Breast epithelium (tissue), 4 donors: ENCODE measurements at regions not wholly inside any gene's neighbourhood (a gene's known extent, or its start where the extent isn't known, plus 50 kb on each side); places are given as distances from the start of the nearest gene placed in this dataset.

Experiments
- DNase-seq, 2 donors: peaks; one replicate each; pipeline ENCODE4 v3.0.0-alpha.2; 2019; ENCODE audit warnings: low spot score in 2 of 2
- H3K27ac ChIP-seq, 2 donors: fragments of 200-600 bp; sonication (generic) in 1 of 2; one replicate each; pipeline ENCODE4 v1.5.1; 2016 to 2019; ENCODE audit warnings: mild to moderate bottlenecking in 1 of 2
- H3K27me3 ChIP-seq, 2 donors: fragments of 200-600 bp; sonication (generic) in 1 of 2; one replicate each; pipeline versions ENCODE4 v1.5.1 to v1.6.0; 2017 to 2019; ENCODE audit warnings: control low read depth in 1 of 2, mild to moderate bottlenecking in 1 of 2
- H3K36me3 ChIP-seq: fragments of 200-600 bp; one replicate; pipeline ENCODE4 v1.5.1; 2019
- H3K4me1 ChIP-seq, 2 donors: fragments of 200-600 bp; sonication (generic); one replicate each; pipeline ENCODE4 v1.5.1; 2016 to 2019; ENCODE audit warnings: control low read depth in 1 of 2
- H3K4me3 ChIP-seq, 3 donors: fragments of 200-600 bp; sonication (generic); 1 replicate in 2 of 3; 2 replicates in 1 of 3; pipeline ENCODE4 v1.5.1; 2016 to 2019; ENCODE audit warnings: mild to moderate bottlenecking in 3 of 3, moderate library complexity in 2 of 3
- H3K9me3 ChIP-seq, 2 donors: fragments of 200-600 bp; sonication (generic) in 1 of 2; one replicate each; pipeline ENCODE4 v1.5.1; 2016 to 2019; ENCODE audit warnings: control low read depth in 1 of 2
- POLR2A ChIP-seq: fragments of 450-650 bp; IDR thresholded peaks from one replicate; pipeline ENCODE4 v1.6.1; 2016; ENCODE audit warnings: antibody characterized with exemption, mild to moderate bottlenecking, moderate library complexity
- POLR2AphosphoS5 ChIP-seq, 3 donors: sonication (generic); formaldehyde crosslinking; IDR thresholded peaks; one replicate each; pipeline ENCODE4 v1.6.1; 2017; ENCODE audit warnings: antibody characterized with exemption in 3 of 3
- intact Hi-C: fragments of 100-400 bp; cut with DNase I; formaldehyde crosslinking; loops from one replicate; pipeline ENCODE4 v1.15.1; 2023; ENCODE audit warnings: low total_unique reads
- TF ChIP-seq, protein P1 (sequence below), 3 donors: fragments of 450-650 bp; IDR thresholded peaks; one replicate each; pipeline ENCODE4 v1.5.1; 2016 to 2017; ENCODE audit warnings: antibody characterized with exemption in 3 of 3, mild to moderate bottlenecking in 3 of 3, moderate library complexity in 3 of 3

DNA sequence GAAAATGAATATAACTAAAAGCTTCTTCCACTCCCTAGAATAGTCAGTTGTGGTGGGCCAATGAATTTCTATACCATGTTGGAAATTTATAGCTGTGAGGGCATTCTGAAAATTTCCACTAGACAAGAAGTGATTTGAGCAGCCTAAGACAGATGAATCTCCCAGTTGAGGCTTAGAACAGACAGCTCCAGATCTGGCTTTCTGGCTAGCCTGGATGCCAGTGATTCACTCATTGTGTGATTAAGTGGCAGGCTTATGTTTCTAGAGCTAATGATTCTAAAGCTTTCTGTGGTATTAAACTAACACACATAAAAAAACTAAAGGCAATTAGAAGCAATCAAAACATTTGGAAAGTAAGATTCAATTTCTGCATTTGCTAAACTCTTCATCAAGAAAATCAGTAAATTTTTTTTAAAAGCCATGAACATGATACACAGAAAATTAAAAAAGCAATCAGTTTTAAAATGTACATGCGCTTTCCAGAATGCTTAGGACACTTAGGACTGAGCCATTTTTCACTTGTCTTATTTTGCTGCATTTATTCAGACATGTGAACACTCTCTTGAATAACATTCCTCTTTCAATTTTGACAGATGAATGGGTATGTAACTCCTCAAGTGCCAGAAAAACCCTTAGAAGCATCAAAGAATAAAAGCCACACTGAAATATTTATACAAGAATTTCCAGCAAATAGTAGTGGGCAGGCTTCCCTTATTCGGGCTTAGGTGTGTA is 100.5 kb upstream of the GNAQ start:
- Histone ChIP-seq H3K4me3 (peak overlapping the region in 1 of 3 donors; percentile 47), H3K27me3 (no peaks in the 10 kb centered on the region), H3K36me3 (no peaks in the 10 kb centered on the region), H3K4me1 (no peaks in the 10 kb centered on the region), H3K27ac (no peak overlapping the region), H3K9me3 (no peaks in the 10 kb centered on the region)
- intact Hi-C loops: no loop called here
- no peak for TF ChIP-seq POLR2A
- TF ChIP-seq, protein P1, sequence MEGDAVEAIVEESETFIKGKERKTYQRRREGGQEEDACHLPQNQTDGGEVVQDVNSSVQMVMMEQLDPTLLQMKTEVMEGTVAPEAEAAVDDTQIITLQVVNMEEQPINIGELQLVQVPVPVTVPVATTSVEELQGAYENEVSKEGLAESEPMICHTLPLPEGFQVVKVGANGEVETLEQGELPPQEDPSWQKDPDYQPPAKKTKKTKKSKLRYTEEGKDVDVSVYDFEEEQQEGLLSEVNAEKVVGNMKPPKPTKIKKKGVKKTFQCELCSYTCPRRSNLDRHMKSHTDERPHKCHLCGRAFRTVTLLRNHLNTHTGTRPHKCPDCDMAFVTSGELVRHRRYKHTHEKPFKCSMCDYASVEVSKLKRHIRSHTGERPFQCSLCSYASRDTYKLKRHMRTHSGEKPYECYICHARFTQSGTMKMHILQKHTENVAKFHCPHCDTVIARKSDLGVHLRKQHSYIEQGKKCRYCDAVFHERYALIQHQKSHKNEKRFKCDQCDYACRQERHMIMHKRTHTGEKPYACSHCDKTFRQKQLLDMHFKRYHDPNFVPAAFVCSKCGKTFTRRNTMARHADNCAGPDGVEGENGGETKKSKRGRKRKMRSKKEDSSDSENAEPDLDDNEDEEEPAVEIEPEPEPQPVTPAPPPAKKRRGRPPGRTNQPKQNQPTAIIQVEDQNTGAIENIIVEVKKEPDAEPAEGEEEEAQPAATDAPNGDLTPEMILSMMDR (IDR thresholded peaks at IDR 0.05): no peak
- no peak for TF ChIP-seq POLR2AphosphoS5 (IDR thresholded peaks at IDR 0.05)
- no peak for DNase-seq

DNA sequence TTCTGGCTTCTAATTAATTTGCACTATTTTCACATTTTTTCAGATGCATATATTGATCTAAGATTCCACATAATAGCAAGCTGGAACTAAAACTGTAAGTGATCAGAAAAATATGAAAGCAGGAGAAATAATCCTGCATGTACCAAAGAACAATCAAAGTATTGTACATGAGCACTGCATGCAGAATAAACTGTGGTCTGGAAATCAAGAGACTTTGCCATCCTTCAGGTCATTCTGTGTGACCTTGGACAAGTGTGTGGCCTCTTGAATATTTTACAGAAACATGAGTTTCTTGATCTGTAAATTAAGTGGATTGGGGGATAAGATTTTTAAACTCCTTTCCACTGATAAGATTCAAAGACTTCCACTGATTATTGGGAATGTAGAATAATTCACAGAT is 99.2 kb upstream of the GNAQ start:
- no peak for TF ChIP-seq POLR2AphosphoS5 (IDR thresholded peaks at IDR 0.05)
- Histone ChIP-seq H3K27me3 (no peaks in the 10 kb centered on the region), H3K36me3 (no peaks in the 10 kb centered on the region), H3K9me3 (no peaks in the 10 kb centered on the region), H3K4me1 (no peaks in the 10 kb centered on the region), H3K4me3 (no peak overlapping the region), H3K27ac (no peak overlapping the region)
- no peak for DNase-seq
- intact Hi-C loops: no loop called here

DNA sequence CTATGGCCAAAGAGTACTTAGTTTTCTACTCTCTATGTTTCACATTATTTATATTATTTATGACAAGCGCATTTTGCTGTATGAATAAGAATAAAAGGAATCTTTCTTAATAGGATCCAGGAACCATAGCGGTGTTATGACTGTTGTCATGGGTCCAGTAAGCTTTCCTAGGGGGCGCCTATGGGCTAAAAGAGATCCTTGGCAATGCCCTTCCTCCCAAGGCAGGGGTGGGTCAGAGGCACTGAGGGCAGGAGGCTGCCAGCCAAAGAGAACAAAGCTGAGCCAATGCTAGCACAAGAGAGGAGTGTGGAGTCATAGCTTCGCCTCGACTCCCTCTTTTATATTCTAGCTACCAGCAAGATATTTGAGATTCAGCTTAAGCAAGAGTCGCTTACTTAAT is 98.4 kb upstream of the GNAQ start:
- no peak for TF ChIP-seq POLR2A
- TF ChIP-seq, protein P1 (IDR thresholded peaks at IDR 0.05): no peak
- H3K27ac ChIP-seq: peak overlapping the region; percentile 2 to 24
- H3K4me3 ChIP-seq: no peak overlapping the region
- no peaks in the 10 kb centered on the region for H3K27me3 ChIP-seq
- H3K4me1 ChIP-seq: no peaks in the 10 kb centered on the region
- H3K9me3 ChIP-seq: no peaks in the 10 kb centered on the region
- peak in 1 of 2 donors; percentile 22 for DNase-seq
- intact Hi-C loops: no loop called here
- no peaks in the 10 kb centered on the region for H3K36me3 ChIP-seq

DNA sequence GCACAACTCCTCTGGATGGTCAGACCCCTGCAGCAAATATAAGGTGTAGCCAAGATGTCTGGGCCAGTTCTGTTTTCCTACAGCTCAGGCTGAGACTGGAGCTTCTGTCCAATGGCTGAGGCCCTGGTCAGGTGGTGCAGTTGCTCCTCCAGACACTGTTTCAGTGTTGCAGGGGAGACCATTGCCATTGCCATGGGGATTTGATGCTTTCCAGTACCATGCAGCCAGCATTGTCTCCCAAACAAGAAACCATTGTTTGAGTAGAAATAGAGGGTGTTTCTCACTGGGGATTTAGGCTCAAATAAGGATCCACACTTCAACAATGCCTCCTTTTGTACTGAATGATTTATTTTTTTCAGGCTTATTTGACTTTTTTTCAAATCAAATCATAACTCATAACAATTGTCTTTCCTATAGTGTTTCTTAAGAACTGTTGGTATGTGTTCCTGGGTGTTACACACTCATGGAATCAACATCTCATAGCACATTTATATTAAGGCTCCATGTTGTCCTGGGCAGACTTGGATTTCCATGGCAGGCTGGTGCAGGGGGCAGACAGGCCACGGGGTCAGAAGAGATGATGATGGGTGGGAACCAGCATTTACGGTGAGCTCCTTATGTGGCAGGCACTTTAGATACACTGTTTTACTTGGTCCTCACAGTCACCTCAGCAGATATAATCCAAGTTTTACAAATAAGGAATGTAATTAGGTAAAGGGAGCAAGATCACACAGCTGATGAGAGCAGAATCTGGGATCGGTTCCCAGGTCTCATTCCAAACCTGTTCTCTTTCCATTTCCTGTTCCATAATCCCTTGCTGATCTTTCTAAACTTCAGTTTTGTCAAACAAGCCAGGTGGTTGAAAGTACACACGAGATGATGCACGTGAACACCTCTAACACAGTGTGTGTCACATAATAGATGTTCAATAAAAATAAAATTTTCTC is 95.9 kb upstream of the GNAQ start:
- Histone ChIP-seq H3K9me3 (no peaks in the 10 kb centered on the region), H3K27ac (peak overlapping the region; percentile 76 to 77), H3K36me3 (no peaks in the 10 kb centered on the region), H3K4me1 (no peaks in the 10 kb centered on the region), H3K27me3 (no peaks in the 10 kb centered on the region), H3K4me3 (no peak overlapping the region)
- TF ChIP-seq, protein P1 (IDR thresholded peaks at IDR 0.05): no peak
- no peak for TF ChIP-seq POLR2AphosphoS5 (IDR thresholded peaks at IDR 0.05)
- no peak for TF ChIP-seq POLR2A
- intact Hi-C loops: no loop called here
- DNase-seq: peak in 1 of 2 donors; percentile 65

DNA sequence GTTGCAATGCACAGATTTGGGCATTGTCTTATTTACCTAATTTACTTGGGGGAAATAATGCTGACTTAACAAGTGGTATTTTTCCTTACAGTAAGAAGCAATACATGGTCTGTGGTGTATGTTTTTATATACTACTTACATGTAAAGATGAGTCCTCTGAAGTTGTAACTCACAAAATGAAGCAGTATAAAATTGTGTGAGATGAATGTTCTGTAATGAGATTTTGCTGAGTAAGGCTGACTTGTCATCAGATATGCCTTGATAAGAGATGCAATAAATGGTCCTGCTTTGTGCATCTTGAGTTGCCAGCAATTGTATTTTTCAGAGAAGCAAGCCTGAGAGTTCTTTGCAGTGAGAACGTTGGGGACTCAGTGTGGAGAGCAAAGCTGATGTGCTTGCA is 92.2 kb upstream of the GNAQ start:
- no peaks in the 10 kb centered on the region for H3K9me3 ChIP-seq
- H3K27me3 ChIP-seq: no peaks in the 10 kb centered on the region

More for the DNA sequence above, 92.2 kb upstream of the GNAQ start:
- intact Hi-C loops: no loop called here
- Histone ChIP-seq H3K36me3 (no peaks in the 10 kb centered on the region), H3K27ac (no peak overlapping the region), H3K4me3 (no peak overlapping the region), H3K4me1 (no peaks in the 10 kb centered on the region)
- no peak for DNase-seq
- TF ChIP-seq, protein P1 (IDR thresholded peaks at IDR 0.05): no peak
- no peak for TF ChIP-seq POLR2A
- no peak for TF ChIP-seq POLR2AphosphoS5 (IDR thresholded peaks at IDR 0.05)
